ENCODE measurements at regions not wholly inside any gene's neighbourhood (a gene's known extent, or its start where the extent isn't known, plus 50 kb on each side); places are given as distances from the start of the nearest gene placed in this dataset.

GRCh38 chr3:193868590-193868989 lies 267.4 kb upstream of the HES1 start:
- Histone ChIP-seq H3K27ac (no peak overlapping the region), H3K4me3 (no peak overlapping the region), H3K4me1 (peaks cover 37% of the 10 kb centered on the region), H3K9me3 (no peaks in the 10 kb centered on the region), H3K27me3 (peaks cover 5% of the 10 kb centered on the region), H3K36me3 (no peaks in the 10 kb centered on the region)
- TF ChIP-seq CTCF (IDR thresholded peaks at IDR 0.05) (no peak), EP300 (IDR thresholded peaks at IDR 0.05) (no peak), POLR2A (IDR thresholded peaks at IDR 0.05) (no peak), POLR2AphosphoS5 (IDR thresholded peaks at IDR 0.05) (no peak)
- 98% methylated on average over 7 of the region's 7 CpGs for WGBS
- no peak for DNase-seq (ENCODE audit: low spot score in 2 of 2)

- H3K36me3 ChIP-seq, result no peaks in the 10 kb centered on the region
- H3K4me3 ChIP-seq, result no peak overlapping the region
- no peak for DNase-seq (ENCODE audit: low spot score in 2 of 2)
- H3K27me3 ChIP-seq, result peaks cover 5% of the 10 kb centered on the region
- H3K4me1 ChIP-seq, result peaks cover 45% of the 10 kb centered on the region
- WGBS, result 72% methylated on average over 26 of the region's 71 CpGs
- no peak overlapping the region for H3K27ac ChIP-seq
- TF ChIP-seq EP300 (IDR thresholded peaks at IDR 0.05) (no peak), CTCF (IDR thresholded peaks at IDR 0.05) (no peak), POLR2A (IDR thresholded peaks at IDR 0.05) (no peak), POLR2AphosphoS5 (IDR thresholded peaks at IDR 0.05) (no peak)
- no peaks in the 10 kb centered on the region for H3K9me3 ChIP-seq
Observed at GRCh38 chr3:193869221-193870201, 266.4 kb upstream of the HES1 start.

- H3K36me3 ChIP-seq, result no peaks in the 10 kb centered on the region
- H3K27me3 ChIP-seq, result peaks cover 5% of the 10 kb centered on the region
- H3K27ac ChIP-seq, result peak overlapping the region; percentile 7
- no peak overlapping the region for H3K4me3 ChIP-seq
- H3K4me1 ChIP-seq, result peaks cover 54% of the 10 kb centered on the region
- DNase-seq (ENCODE audit: low spot score in 2 of 2), result no peak
- no peaks in the 10 kb centered on the region for H3K9me3 ChIP-seq
- TF ChIP-seq EP300 (IDR thresholded peaks at IDR 0.05), result no peak
- WGBS, result 80% methylated on average over 12 of the region's 18 CpGs
Observed at GRCh38 chr3:193870376-193871219, 265.4 kb upstream of the HES1 start.

GRCh38 chr3:193871220-193871485 lies 264.8 kb upstream of the HES1 start:
- H3K4me1 ChIP-seq, result peaks cover 54% of the 10 kb centered on the region
- H3K27me3 ChIP-seq, result peaks cover 5% of the 10 kb centered on the region
- TF ChIP-seq CTCF (IDR thresholded peaks at IDR 0.05), result no peak
- no peak for TF ChIP-seq POLR2AphosphoS5 (IDR thresholded peaks at IDR 0.05)
- DNase-seq (ENCODE audit: low spot score in 2 of 2), result no peak
- H3K9me3 ChIP-seq, result no peaks in the 10 kb centered on the region
- H3K27ac ChIP-seq, result peak overlapping the region; percentile 7
- no peaks in the 10 kb centered on the region for H3K36me3 ChIP-seq
- no peak overlapping the region for H3K4me3 ChIP-seq
- WGBS, result 42% methylated on average over 3 of the region's 3 CpGs

- DNase-seq (ENCODE audit: low spot score in 2 of 2), result no peak
- Histone ChIP-seq H3K36me3 (no peaks in the 10 kb centered on the region), H3K9me3 (no peaks in the 10 kb centered on the region), H3K27ac (peak overlapping the region; percentile 59), H3K4me1 (peaks cover 54% of the 10 kb centered on the region), H3K4me3 (no peak overlapping the region), H3K27me3 (peaks cover 5% of the 10 kb centered on the region)
- TF ChIP-seq CTCF (IDR thresholded peaks at IDR 0.05) (no peak), POLR2AphosphoS5 (IDR thresholded peaks at IDR 0.05) (peak in 1 of 3 donors; percentile 32)
- WGBS, result 36% methylated on average over 2 of the region's 2 CpGs
Observed at GRCh38 chr3:193872265-193872753, 263.6 kb upstream of the HES1 start.

All from suprapubic skin (tissue), 4 donors.